SK-N-SH (cell line): ENCODE measurements at regions not wholly inside any gene's neighbourhood (a gene's known extent, or its start where the extent isn't known, plus 50 kb on each side); places are given as distances from the start of the nearest gene placed in this dataset.

Experiments used
- CHD2 ChIP-seq: fragments of 150-350 bp; IDR thresholded peaks from 2 replicates; pipeline ENCODE4 v1.6.1; 2018; ENCODE audit warnings: low read length; ENCODE audit not compliant: partially characterized antibody
- ELF1 ChIP-seq: IDR thresholded peaks from 2 replicates; pipeline ENCODE4 v1.4.0; 2012
- EP300 ChIP-seq, 2 experiments: IDR thresholded peaks; 2 replicates each; pipeline versions ENCODE4 v1.4.0 to v1.6.1; 2012; ENCODE audit warnings: borderline replicate concordance in 1 of 2, low read depth in 1 of 2, low read length in 1 of 2
- FOXM1 ChIP-seq: IDR thresholded peaks from 2 replicates; pipeline ENCODE4 v1.4.0; 2012; ENCODE audit warnings: low read depth, mild to moderate bottlenecking
- GABPA ChIP-seq: IDR thresholded peaks from 2 replicates; pipeline ENCODE4 v1.4.0; 2012; ENCODE audit warnings: low read depth, mild to moderate bottlenecking
- GATA2 ChIP-seq: sonication (generic); formaldehyde crosslinking; IDR thresholded peaks from 2 replicates; pipeline ENCODE4 v1.5.0; 2020; ENCODE audit warnings: mild to moderate bottlenecking, missing genetic modification reagents
- JUND ChIP-seq: IDR thresholded peaks from 2 replicates; pipeline ENCODE4 v1.4.0; 2012
- POLR2AphosphoS5 ChIP-seq: IDR thresholded peaks from 2 replicates; pipeline ENCODE4 v1.6.1; 2012; ENCODE audit warnings: low read depth, low read length
- RFX5 ChIP-seq: IDR thresholded peaks from 2 replicates; pipeline ENCODE4 v1.6.1; 2012; ENCODE audit warnings: mild to moderate bottlenecking, improper control_type of control experiment, low read length
- TCF12 ChIP-seq: IDR thresholded peaks from 2 replicates; pipeline ENCODE4 v1.4.0; 2012
- YY1 ChIP-seq: IDR thresholded peaks from 2 replicates; pipeline ENCODE4 v1.4.0; 2012; ENCODE audit warnings: low read depth, mild to moderate bottlenecking
- TF ChIP-seq, protein P1 (sequence below): fragments of 200-600 bp; sonication (generic); IDR thresholded peaks from 2 replicates; pipeline ENCODE4 v1.6.1; 2017; ENCODE audit warnings: antibody characterized with exemption, mild to moderate bottlenecking, moderate library complexity
- TF ChIP-seq, protein P2 (sequence below): IDR thresholded peaks from 2 replicates; pipeline ENCODE4 v1.6.1; 2012; ENCODE audit warnings: mild to moderate bottlenecking, low read depth, low read length, moderate library complexity

DNA sequence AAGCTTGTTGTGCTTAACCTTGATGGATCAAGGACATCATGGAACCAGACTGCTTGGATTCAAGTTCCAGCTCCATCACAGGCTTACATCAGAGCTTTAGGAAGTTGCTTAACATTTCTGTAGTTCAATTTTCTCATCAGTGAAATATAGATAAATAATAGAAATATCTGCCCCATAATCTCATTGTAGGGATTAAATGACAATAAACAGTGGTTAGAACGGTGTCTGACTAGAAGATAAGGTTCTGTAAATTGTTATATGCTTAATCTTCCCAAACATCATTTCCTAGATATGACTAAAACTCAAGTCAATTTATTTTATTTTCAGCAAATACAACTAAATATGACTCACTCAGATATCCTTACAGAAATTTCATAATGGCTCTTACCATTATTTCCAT lies 83.5 kb downstream of the SLITRK1 start:
- TF ChIP-seq YY1 = no peak
- TF ChIP-seq GATA2 (CRISPR knock-in tag) = no peak
- TF ChIP-seq RFX5 = no peak
- TF ChIP-seq, protein P1, sequence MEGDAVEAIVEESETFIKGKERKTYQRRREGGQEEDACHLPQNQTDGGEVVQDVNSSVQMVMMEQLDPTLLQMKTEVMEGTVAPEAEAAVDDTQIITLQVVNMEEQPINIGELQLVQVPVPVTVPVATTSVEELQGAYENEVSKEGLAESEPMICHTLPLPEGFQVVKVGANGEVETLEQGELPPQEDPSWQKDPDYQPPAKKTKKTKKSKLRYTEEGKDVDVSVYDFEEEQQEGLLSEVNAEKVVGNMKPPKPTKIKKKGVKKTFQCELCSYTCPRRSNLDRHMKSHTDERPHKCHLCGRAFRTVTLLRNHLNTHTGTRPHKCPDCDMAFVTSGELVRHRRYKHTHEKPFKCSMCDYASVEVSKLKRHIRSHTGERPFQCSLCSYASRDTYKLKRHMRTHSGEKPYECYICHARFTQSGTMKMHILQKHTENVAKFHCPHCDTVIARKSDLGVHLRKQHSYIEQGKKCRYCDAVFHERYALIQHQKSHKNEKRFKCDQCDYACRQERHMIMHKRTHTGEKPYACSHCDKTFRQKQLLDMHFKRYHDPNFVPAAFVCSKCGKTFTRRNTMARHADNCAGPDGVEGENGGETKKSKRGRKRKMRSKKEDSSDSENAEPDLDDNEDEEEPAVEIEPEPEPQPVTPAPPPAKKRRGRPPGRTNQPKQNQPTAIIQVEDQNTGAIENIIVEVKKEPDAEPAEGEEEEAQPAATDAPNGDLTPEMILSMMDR = no peak
- no peak for TF ChIP-seq FOXM1
- no peak for TF ChIP-seq POLR2AphosphoS5
- TF ChIP-seq CHD2 = no peak
- TF ChIP-seq GABPA = no peak
- TF ChIP-seq JUND = no peak
- TF ChIP-seq, protein P2, sequence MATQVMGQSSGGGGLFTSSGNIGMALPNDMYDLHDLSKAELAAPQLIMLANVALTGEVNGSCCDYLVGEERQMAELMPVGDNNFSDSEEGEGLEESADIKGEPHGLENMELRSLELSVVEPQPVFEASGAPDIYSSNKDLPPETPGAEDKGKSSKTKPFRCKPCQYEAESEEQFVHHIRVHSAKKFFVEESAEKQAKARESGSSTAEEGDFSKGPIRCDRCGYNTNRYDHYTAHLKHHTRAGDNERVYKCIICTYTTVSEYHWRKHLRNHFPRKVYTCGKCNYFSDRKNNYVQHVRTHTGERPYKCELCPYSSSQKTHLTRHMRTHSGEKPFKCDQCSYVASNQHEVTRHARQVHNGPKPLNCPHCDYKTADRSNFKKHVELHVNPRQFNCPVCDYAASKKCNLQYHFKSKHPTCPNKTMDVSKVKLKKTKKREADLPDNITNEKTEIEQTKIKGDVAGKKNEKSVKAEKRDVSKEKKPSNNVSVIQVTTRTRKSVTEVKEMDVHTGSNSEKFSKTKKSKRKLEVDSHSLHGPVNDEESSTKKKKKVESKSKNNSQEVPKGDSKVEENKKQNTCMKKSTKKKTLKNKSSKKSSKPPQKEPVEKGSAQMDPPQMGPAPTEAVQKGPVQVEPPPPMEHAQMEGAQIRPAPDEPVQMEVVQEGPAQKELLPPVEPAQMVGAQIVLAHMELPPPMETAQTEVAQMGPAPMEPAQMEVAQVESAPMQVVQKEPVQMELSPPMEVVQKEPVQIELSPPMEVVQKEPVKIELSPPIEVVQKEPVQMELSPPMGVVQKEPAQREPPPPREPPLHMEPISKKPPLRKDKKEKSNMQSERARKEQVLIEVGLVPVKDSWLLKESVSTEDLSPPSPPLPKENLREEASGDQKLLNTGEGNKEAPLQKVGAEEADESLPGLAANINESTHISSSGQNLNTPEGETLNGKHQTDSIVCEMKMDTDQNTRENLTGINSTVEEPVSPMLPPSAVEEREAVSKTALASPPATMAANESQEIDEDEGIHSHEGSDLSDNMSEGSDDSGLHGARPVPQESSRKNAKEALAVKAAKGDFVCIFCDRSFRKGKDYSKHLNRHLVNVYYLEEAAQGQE = no peak
- TF ChIP-seq ELF1 = no peak
- no peak for TF ChIP-seq EP300 (IDR thresholded peaks at IDR 0.05; ENCODE audit: borderline replicate concordance in 1 of 2, low read depth in 1 of 2, low read length in 1 of 2)
- TF ChIP-seq TCF12 = no peak
